NCI-H1092 (cell line): ENCODE measurements at regions not wholly inside any gene's neighbourhood (a gene's known extent, or its start where the extent isn't known, plus 50 kb on each side); places are given as distances from the start of the nearest gene placed in this dataset.

ENCODE experiments used
- DNase-seq: peaks from one replicate; lab custom pipeline; 2025; lab: John Stamatoyannopoulos, UW

GRCh38 chr21:28827422-28827821 is 165.3 kb downstream of the LTN1 start:
- DNase-seq = no peak

- DNase-seq = no peak
Observed at GRCh38 chr21:28826569-28826968, 166.1 kb downstream of the LTN1 start.

GRCh38 chr21:28826021-28826420 is 166.7 kb downstream of the LTN1 start:
- DNase-seq = no peak

GRCh38 chr21:28823429-28823828 is 169.2 kb downstream of the LTN1 start:
- no peak for DNase-seq

GRCh38 chr21:28822486-28823335 is 170.0 kb downstream of the LTN1 start:
- no peak for DNase-seq

GRCh38 chr21:28822123-28822399 is 170.6 kb downstream of the LTN1 start:
- DNase-seq = no peak

GRCh38 chr21:28821276-28822122 is 171.2 kb downstream of the LTN1 start:
- DNase-seq = no peak

- no peak for DNase-seq
Observed at GRCh38 chr21:28818663-28819278, 173.9 kb downstream of the LTN1 start.

GRCh38 chr21:28817871-28818270 is 174.8 kb downstream of the LTN1 start:
- no peak for DNase-seq

GRCh38 chr21:28811860-28812259 is 180.8 kb downstream of the LTN1 start:
- no peak for DNase-seq

GRCh38 chr21:28810826-28811524 is 181.7 kb downstream of the LTN1 start:
- DNase-seq = no peak

GRCh38 chr21:28805885-28806284 is 186.8 kb downstream of the LTN1 start:
- no peak for DNase-seq

- DNase-seq = no peak
Observed at GRCh38 chr21:28804089-28804670, 188.5 kb downstream of the LTN1 start.

- no peak for DNase-seq
Observed at GRCh38 chr21:28801906-28802305, 190.8 kb downstream of the LTN1 start.

- no peak for DNase-seq
Observed at GRCh38 chr21:28799926-28800325, 192.8 kb downstream of the LTN1 start.

- DNase-seq = no peak
Observed at GRCh38 chr21:28798798-28799197, 193.9 kb downstream of the LTN1 start.

GRCh38 chr21:28795251-28795650 is 197.4 kb downstream of the LTN1 start:
- DNase-seq = no peak

GRCh38 chr21:28794371-28794851 is 198.3 kb downstream of the LTN1 start:
- no peak for DNase-seq

- no peak for DNase-seq
Observed at GRCh38 chr21:28793043-28793442, 199.6 kb downstream of the LTN1 start.

GRCh38 chr21:28791595-28792282 is 200.9 kb downstream of the LTN1 start:
- no peak for DNase-seq

- DNase-seq = no peak
Observed at GRCh38 chr21:28790335-28790734, 202.3 kb downstream of the LTN1 start.
